Gastroesophageal sphincter (tissue), 3 donors: ENCODE measurements at regions not wholly inside any gene's neighbourhood (a gene's known extent, or its start where the extent isn't known, plus 50 kb on each side); places are given as distances from the start of the nearest gene placed in this dataset.

Source experiments
- CTCF ChIP-seq, 4 experiments: fragments of 200-600 bp in 2 of 4; fragments of 450-650 bp in 2 of 4; sonication (generic) in 1 of 4; IDR thresholded peaks; one replicate each; pipeline ENCODE4 v1.5.1; 2017 to 2019; ENCODE audit warnings: antibody characterized with exemption in 4 of 4, mild to moderate bottlenecking in 2 of 4, moderate library complexity in 2 of 4
- POLR2AphosphoS5 ChIP-seq: sonication (generic); formaldehyde crosslinking; IDR thresholded peaks from one replicate; pipeline ENCODE4 v1.6.1; 2017; ENCODE audit warnings: antibody characterized with exemption

GRCh38 chr6:14241255-14242070 lies 123.9 kb downstream of the CD83 start:
- TF ChIP-seq CTCF (IDR thresholded peaks at IDR 0.05): no peak
- no peak for TF ChIP-seq POLR2AphosphoS5
